Activated gamma-delta T cell (primary cell): ENCODE measurements at regions not wholly inside any gene's neighbourhood (a gene's known extent, or its start where the extent isn't known, plus 50 kb on each side); places are given as distances from the start of the nearest gene placed in this dataset.
"Not testable (repeated sequence)": the region's sequence is repeated elsewhere in the genome, so short reads cannot be mapped to it uniquely, and the experiment has no call there.

Experiments used
- DNase-seq: peaks from one replicate; lab custom pipeline; 2025; lab: John Stamatoyannopoulos, UW

DNA sequence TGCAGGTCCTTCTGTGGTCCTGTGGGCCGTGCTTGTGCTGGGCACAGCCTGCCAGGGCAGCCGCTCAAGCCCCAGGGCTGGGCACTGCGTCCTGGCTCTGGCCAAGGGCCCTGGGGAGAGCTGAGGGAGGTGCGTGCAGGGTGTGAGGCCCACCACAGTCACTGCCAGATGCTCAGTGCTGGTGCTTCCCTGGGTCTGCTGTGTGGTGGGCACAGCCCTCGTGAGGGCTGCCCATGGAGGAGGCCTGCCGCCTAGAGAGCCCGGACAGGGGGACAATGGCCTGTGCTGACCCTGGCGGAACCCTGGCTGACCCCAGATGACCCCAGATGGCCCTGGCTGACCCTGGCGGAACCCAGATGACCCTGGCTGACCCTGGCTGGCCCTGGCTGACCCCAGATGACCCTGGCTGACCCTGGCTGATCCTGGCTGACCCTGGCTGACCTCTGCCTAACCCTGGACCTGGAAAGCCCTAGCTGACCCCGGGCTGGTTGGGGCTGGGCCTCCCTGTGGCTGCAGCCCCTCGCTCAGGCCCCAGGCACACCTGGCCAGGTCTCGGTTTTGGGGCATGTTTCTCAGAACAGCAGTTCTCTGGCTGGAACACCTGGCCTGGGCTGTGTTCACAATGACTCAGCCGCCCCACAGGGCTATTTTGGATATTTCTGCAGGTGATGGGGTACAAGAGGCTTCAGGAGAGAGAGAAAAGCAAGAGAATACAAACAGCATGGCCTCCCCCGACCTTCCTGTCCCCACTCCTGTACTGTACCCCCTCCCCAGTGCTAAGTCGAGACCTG, 55.4 kb downstream of the TMEM121 start:
- DNase-seq, result no peak

- no peak for DNase-seq
Measured at GRCh38 chr14:105582639-105583038, 56.3 kb downstream of the TMEM121 start.

DNA sequence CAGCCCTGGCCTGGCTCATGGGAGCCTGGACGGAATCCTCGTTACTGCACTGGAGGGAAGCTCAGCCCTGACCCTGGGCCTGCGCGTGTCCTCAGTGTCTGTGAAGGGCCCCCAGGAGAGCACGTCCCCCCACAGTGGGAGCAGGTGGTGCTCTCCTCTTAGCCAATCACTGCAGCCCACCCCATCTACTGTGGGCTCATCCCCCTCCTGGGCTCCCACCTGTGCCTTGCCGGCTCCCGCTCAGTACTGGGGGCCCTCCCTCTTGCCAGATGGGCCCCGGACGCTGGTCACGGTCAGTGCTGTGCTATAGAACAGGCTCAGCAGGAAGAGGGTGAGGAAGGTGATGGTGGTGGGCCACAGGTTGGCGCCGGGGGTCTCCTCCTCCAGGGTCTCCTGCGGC, 57.5 kb downstream of the TMEM121 start:
- DNase-seq, result not testable (repeated sequence)

GRCh38 chr14:105585290-105585689, 58.9 kb downstream of the TMEM121 start:
- DNase-seq, result not testable (repeated sequence)

DNA sequence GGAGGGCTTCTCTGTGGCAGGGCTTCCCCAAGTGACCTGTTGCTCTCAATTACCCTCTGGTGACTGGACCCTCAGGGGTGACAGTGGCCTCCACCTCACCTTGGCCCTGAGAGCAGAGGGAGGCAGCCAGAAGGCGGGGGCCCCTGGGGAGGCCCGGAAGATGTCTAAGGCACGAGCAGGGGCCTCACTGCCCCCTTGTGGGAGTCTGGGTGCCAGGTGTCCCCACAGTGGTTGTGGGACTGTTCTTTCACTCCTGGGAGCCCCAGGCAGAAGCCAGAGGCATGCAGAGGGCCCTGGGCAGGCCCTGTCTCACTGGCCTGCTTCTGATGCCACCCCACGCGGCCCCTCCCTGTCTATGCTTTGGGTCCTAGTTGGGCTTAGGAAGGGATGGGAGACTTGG, 59.3 kb downstream of the TMEM121 start:
- DNase-seq, result not testable (repeated sequence)

GRCh38 chr14:105586144-105586872, 59.9 kb downstream of the TMEM121 start:
- DNase-seq, result not testable (repeated sequence)

GRCh38 chr14:105587034-105587433, 60.7 kb downstream of the TMEM121 start:
- DNase-seq, result not testable (repeated sequence)

DNA sequence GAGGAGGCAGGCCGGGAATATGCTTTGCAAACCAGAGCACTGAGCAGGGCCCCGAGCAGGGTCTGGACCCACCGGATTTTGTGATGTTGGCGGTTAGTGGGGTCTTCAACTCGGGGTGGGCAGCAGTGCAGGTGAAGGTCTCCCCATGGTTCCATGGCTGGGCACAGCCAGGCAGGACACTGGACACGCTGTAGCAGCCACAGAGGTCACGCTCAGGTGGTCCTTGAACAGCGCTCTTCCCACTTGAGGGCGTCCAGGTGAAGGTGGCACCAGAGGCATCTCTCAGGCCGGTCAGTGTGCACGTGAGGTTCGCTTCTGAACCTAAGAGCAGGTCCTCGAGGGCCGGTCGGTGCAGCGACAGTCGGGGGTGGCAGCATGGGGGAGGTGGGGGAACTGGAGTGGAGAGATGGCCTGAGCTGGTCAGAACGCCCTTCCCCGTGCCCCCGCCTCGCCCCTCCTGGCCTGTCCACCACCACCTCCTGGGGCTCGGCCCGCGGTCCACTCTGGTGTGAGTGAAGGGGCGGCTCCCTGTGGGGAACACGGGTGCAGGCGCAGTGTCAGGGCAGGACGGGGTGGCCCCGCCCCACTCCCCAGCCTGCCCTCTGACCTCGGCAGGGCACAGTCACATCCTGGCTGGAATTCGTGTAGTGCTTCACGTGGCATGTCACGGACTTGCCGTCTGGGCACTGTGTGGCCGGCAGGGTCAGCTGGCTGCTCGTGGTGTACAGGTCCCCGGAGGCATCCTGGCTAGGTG, 61.3 kb downstream of the TMEM121 start:
- DNase-seq, result not testable (repeated sequence)

GRCh38 chr14:105588236-105588860, 62.0 kb downstream of the TMEM121 start:
- no peak for DNase-seq

GRCh38 chr14:105589161-105589925, 63.0 kb downstream of the TMEM121 start:
- no peak for DNase-seq

DNA sequence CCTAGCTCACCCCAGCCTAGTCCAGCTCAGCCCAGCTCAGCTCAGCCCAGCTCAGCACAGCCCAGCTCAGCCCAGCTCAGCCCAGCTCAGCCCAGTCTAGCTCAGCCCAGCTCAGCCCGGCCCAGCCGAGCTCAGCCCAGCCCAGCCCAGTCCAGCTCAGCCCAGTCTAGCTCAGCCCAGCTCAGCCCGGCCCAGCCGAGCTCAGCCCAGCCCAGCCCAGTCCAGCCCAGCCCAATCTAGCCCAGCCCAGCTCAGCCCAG, 63.5 kb downstream of the TMEM121 start:
- not testable (repeated sequence) for DNase-seq

DNA sequence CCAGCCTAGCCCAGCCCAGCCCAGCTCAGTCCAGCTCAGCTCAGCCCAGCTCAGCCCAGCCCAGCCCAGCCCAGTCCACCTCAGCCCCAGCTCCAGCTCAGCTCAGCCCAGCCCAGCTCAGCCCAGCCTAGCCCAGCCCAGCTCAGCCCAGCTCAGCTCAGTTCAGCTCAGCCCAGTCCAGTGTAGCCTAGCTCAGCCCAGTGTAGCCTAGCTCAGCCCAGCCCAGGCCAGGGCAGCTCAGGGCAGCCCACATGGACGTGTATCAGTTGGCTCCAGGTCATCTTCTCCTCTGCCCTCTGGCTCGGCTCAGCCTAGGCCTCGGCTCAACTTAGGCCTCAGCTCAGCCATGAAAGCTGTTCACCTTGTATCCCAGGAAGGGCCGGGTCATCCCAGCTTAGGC, 64.7 kb downstream of the TMEM121 start:
- DNase-seq, result no peak

GRCh38 chr14:105591792-105592341, 65.5 kb downstream of the TMEM121 start:
- DNase-seq, result not testable (repeated sequence)

- DNase-seq, result not testable (repeated sequence)
Measured at GRCh38 chr14:105592646-105593045, 66.3 kb downstream of the TMEM121 start.

DNA sequence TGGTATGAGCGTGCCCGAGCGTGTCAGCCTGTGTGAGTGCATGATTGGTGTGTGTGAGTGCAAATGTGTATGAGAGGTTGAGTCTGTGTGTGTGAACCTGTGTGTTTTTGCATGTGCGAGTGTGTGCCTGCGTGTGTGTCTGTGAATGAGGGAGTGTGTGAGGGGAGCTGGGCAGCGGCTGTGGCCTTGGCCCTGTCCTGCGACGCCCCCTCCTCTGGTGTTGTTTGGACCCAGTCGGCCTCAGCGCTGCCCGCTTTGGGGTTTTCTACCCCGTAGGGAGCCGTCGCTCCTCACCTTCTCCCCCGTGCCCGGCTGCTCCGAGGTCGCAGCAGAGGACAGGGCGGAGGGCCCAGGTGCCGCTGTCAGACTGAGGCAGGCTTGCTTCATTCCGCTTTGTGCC, 69.0 kb downstream of the TMEM121 start:
- DNase-seq, result not testable (repeated sequence)

DNA sequence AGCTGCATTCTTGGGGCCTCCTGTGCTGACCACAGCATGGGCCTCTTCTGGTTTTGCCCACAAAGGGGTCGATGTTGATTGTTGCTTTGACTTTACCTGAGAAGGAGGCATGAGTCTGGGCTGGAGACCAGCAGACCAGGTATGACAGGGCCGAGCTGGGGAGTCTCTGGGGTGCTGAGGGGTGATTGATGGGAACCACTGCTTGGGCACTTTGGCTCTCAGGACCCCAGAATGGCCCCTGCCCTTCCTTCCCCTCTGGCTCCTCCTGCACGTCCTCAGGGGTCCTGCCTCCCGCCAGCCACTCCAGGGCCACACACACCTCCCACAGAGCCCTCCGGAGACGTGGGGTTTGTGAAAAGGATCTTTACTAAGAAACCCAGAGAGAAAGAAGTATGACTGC, 70.0 kb downstream of the TMEM121 start:
- DNase-seq, result not testable (repeated sequence)

- DNase-seq, result not testable (repeated sequence)
Measured at GRCh38 chr14:105598040-105598763, 71.8 kb downstream of the TMEM121 start.

DNA sequence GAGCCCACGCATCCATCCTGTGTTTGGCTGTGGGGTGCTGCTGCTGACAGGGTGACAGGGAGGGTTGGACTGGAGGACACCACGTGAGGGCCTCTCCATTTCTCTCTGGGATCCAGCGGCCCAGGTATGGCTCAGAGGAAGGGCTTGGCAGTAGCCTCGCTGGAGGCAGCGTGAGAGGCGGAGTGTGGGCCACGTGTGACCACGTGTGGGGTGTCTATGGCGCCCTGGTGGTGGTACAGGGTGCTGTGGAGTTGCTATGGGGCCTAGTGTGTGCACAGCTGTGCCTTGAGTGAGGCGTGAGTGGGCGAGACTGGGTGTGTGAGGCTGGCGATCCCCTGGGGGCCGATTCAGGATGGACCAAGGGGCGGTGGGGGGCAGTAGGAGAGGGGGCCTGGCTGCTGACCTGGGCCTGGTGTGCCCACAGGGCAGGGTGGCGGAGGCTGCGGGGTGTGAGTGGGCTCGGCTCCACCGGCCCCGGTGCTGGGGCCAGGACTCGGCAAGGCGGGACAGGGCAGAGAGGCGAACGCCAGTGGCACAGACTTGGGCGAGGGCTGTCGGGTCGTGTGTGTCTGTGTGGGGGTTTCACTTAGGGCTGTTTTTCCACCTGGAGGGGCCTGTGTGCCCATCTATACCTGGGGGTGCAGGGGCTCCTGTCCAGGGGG, 72.7 kb downstream of the TMEM121 start:
- not testable (repeated sequence) for DNase-seq

- not testable (repeated sequence) for DNase-seq
Measured at GRCh38 chr14:105600195-105600938, 74.0 kb downstream of the TMEM121 start.
